ACHN (cell line): ENCODE measurements at regions not wholly inside any gene's neighbourhood (a gene's known extent, or its start where the extent isn't known, plus 50 kb on each side); places are given as distances from the start of the nearest gene placed in this dataset.
"Not testable (repeated sequence)": the region's sequence is repeated elsewhere in the genome, so short reads cannot be mapped to it uniquely, and the experiment has no call there.

Source experiments
- DNase-seq: peaks from one replicate; pipeline ENCODE4 v3.0.0-alpha.2; 2015
- in situ Hi-C: cut with HindIII; loops from 2 replicates; pipeline ENCODE4 v1.10.0; 2017; ENCODE audit warnings: low sequenced_read_pairs, low pct_ligation_motif_present, low pct_unique_long_range_greater_than_20kb

GRCh38 chr2:87194254-87194999 is 172.8 kb upstream of the PLGLB1 start:
- in situ Hi-C loops, DNase-seq: not testable (repeated sequence)

- in situ Hi-C loops, DNase-seq: not testable (repeated sequence)
Measured at GRCh38 chr2:87196720-87197388, 175.2 kb upstream of the PLGLB1 start.

- DNase-seq, in situ Hi-C loops: not testable (repeated sequence)
Measured at GRCh38 chr2:87198422-87198821, 176.8 kb upstream of the PLGLB1 start.

- DNase-seq, in situ Hi-C loops: not testable (repeated sequence)
Measured at GRCh38 chr2:87199228-87199627, 177.6 kb upstream of the PLGLB1 start.

- DNase-seq, in situ Hi-C loops: not testable (repeated sequence)
Measured at GRCh38 chr2:87204569-87205147, 183.0 kb upstream of the PLGLB1 start.

GRCh38 chr2:87212938-87213337 is 191.3 kb upstream of the PLGLB1 start:
- in situ Hi-C loops, DNase-seq: not testable (repeated sequence)

GRCh38 chr2:87217005-87217404 is 195.4 kb upstream of the PLGLB1 start:
- in situ Hi-C loops, DNase-seq: not testable (repeated sequence)

GRCh38 chr2:87217741-87218410 is 196.2 kb upstream of the PLGLB1 start:
- in situ Hi-C loops, DNase-seq: not testable (repeated sequence)

- DNase-seq, in situ Hi-C loops: not testable (repeated sequence)
Measured at GRCh38 chr2:87220651-87221050, 199.0 kb upstream of the PLGLB1 start.

- in situ Hi-C loops: not testable (repeated sequence)
- peak; percentile 13 for DNase-seq
Measured at GRCh38 chr2:87222131-87222530, 200.5 kb upstream of the PLGLB1 start.

GRCh38 chr2:87223873-87224272 is 202.2 kb upstream of the PLGLB1 start:
- in situ Hi-C loops, DNase-seq: not testable (repeated sequence)

- DNase-seq, in situ Hi-C loops: not testable (repeated sequence)
Measured at GRCh38 chr2:87229091-87229689, 207.5 kb upstream of the PLGLB1 start.

GRCh38 chr2:87229964-87230363 is 208.3 kb upstream of the PLGLB1 start:
- in situ Hi-C loops, DNase-seq: not testable (repeated sequence)

- DNase-seq, in situ Hi-C loops: not testable (repeated sequence)
Measured at GRCh38 chr2:87235333-87235981, 213.8 kb upstream of the PLGLB1 start.

- DNase-seq, in situ Hi-C loops: not testable (repeated sequence)
Measured at GRCh38 chr2:87237570-87238336, 216.1 kb upstream of the PLGLB1 start.

- DNase-seq, in situ Hi-C loops: not testable (repeated sequence)
Measured at GRCh38 chr2:87239558-87240215, 218.0 kb upstream of the PLGLB1 start.
